CD4-positive, alpha-beta T cell (primary cell): ENCODE measurements at regions not wholly inside any gene's neighbourhood (a gene's known extent, or its start where the extent isn't known, plus 50 kb on each side); places are given as distances from the start of the nearest gene placed in this dataset.

Experiments used
- ATAC-seq: fragments of 200-7000 bp; cut with Tn5 transposase; one replicate; pipeline ENCODE4 v1.10.0; 2022; ENCODE audit warnings: mild to moderate bottlenecking; ENCODE audit not compliant: poor library complexity
- CTCF ChIA-PET: fragments of 350-600 bp; sonication (Branson Sonifier 250); formaldehyde crosslinking; loops from one replicate; lab custom pipeline; 2021; ENCODE audit warnings: antibody characterized with exemption, inconsistent platforms; lab: Charles Lee
- POLR2A ChIA-PET: fragments of 350-600 bp; sonication (Branson Sonifier 250); formaldehyde crosslinking; loops from one replicate; lab custom pipeline; 2021; ENCODE audit warnings: antibody characterized with exemption, inconsistent platforms; lab: Charles Lee
- DNase-seq, 14 experiments: peaks; one replicate each; pipeline ENCODE4 v3.0.0-alpha.2; 2013 to 2020; ENCODE audit warnings: mixed read lengths in 2 of 14
- H3K27ac ChIP-seq, 2 donors: one replicate each; pipeline versions ENCODE4 v1.5.1 to v1.7.0; 2013; ENCODE audit warnings: low read length in 2 of 2, low read depth in 1 of 2, mild to moderate bottlenecking in 1 of 2
- H3K27me3 ChIP-seq, 2 experiments: 1 replicate in 1 of 2; 2 replicates in 1 of 2; pipeline versions ENCODE4 v1.6.1 to v1.7.0; 2013; ENCODE audit warnings: low read length in 2 of 2, control low read depth in 1 of 2, mild to moderate bottlenecking in 1 of 2, moderate library complexity in 1 of 2; ENCODE audit not compliant: insufficient read depth in 2 of 2, control insufficient read depth in 1 of 2
- H3K36me3 ChIP-seq: one replicate; pipeline ENCODE4 v1.6.1; 2013; ENCODE audit warnings: low read length, control low read depth; ENCODE audit not compliant: insufficient read depth
- H3K4me1 ChIP-seq: one replicate; pipeline ENCODE4 v1.6.1; 2013; ENCODE audit warnings: low read length, control low read depth; ENCODE audit not compliant: insufficient read depth
- H3K4me3 ChIP-seq: one replicate; pipeline ENCODE4 v1.5.1; 2013; ENCODE audit warnings: mild to moderate bottlenecking, low read length, moderate library complexity
- H3K9me3 ChIP-seq, 2 experiments: 1 replicate in 1 of 2; 2 replicates in 1 of 2; pipeline versions ENCODE4 v1.6.1 to v1.7.0; 2013; ENCODE audit warnings: low read length in 2 of 2, mild to moderate bottlenecking in 2 of 2, control low read depth in 1 of 2, moderate library complexity in 1 of 2; ENCODE audit not compliant: control insufficient read depth in 1 of 2, insufficient read depth in 1 of 2
- H3K27ac Mint-ChIP-seq: one replicate; pipeline ENCODE4 v1.8.0; 2020; ENCODE audit warnings: mixed read lengths
- H3K27me3 Mint-ChIP-seq: one replicate; pipeline ENCODE4 v1.8.0; 2021; ENCODE audit warnings: mixed read lengths
- H3K36me3 Mint-ChIP-seq: one replicate; pipeline ENCODE4 v1.8.0; 2021; ENCODE audit warnings: low read depth, mixed read lengths
- H3K4me1 Mint-ChIP-seq: one replicate; pipeline ENCODE4 v1.8.0; 2021; ENCODE audit warnings: low read depth, mixed read lengths
- H3K4me3 Mint-ChIP-seq: one replicate; pipeline ENCODE4 v1.8.0; 2020; ENCODE audit warnings: mild to moderate bottlenecking, mixed read lengths
- H3K9me3 Mint-ChIP-seq: one replicate; pipeline ENCODE4 v1.8.0; 2020; ENCODE audit warnings: mixed read lengths
- intact Hi-C, 2 experiments: fragments of 100-400 bp; cut with DNase I in 1 of 2; cut with micrococcal nuclease in 1 of 2; formaldehyde crosslinking; loops; one replicate each; pipeline versions ENCODE4 v1.15.1 to v1.9.0; 2023 to 2025; cut with DNase I, micrococcal nuclease
- TF ChIP-seq, protein P1 (sequence below): fragments of 200-600 bp; IDR thresholded peaks from one replicate; pipeline ENCODE4 v1.8.0; 2022; ENCODE audit warnings: antibody characterized with exemption, mild to moderate bottlenecking

DNA sequence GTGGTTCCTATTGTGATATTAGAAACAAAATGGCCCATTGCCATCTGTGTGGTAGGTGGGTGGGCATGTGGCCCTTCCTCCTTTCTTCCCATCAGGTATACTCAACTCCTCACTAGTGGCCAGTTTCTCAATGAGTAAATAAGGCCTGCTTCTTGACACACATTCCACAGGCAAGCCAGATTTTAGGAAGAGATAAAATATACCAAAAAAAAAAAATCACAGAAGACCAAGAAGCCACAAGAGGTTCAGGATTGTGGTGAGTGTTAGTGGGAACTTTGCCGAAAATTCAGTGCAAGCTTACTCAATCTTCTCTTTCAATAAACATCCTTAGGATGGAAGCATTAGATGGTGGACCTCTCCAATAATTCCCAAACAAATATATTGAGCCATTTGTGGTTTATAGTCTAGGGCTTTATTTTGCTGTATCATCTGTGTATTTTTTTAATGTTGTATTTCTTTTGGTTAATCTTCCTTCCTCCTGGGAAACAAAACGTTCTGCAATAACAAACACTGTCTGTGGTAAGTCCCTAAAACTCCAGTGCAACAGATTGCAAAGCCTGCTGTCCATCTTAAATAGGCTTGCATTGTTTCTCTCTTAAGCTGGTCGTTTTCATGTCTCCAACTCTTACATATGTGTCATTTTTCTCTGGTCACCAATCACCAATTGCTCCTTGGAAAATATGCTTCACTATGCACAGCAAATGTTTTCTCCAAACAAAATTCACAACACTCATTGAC, 289.9 kb upstream of the KITLG start:
- H3K4me1 ChIP-seq, result no peaks in the 10 kb centered on the region
- no peaks in the 10 kb centered on the region for H3K36me3 ChIP-seq
- Mint-ChIP-seq H3K27ac (no peak overlapping the region), H3K27me3 (no peaks in the 10 kb centered on the region), H3K4me1 (no peaks in the 10 kb centered on the region), H3K9me3 (no peaks in the 10 kb centered on the region), H3K4me3 (no peak overlapping the region), H3K36me3 (no peaks in the 10 kb centered on the region)
- intact Hi-C loops, result no loop called here
- no peak overlapping the region for H3K4me3 ChIP-seq
- TF ChIP-seq, protein P1, sequence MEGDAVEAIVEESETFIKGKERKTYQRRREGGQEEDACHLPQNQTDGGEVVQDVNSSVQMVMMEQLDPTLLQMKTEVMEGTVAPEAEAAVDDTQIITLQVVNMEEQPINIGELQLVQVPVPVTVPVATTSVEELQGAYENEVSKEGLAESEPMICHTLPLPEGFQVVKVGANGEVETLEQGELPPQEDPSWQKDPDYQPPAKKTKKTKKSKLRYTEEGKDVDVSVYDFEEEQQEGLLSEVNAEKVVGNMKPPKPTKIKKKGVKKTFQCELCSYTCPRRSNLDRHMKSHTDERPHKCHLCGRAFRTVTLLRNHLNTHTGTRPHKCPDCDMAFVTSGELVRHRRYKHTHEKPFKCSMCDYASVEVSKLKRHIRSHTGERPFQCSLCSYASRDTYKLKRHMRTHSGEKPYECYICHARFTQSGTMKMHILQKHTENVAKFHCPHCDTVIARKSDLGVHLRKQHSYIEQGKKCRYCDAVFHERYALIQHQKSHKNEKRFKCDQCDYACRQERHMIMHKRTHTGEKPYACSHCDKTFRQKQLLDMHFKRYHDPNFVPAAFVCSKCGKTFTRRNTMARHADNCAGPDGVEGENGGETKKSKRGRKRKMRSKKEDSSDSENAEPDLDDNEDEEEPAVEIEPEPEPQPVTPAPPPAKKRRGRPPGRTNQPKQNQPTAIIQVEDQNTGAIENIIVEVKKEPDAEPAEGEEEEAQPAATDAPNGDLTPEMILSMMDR, result no peak
- ChIA-PET POLR2A (no interaction called here), CTCF (no interaction called here)
- H3K27ac ChIP-seq, result no peak overlapping the region
- H3K27me3 ChIP-seq, result no peaks in the 10 kb centered on the region
- ATAC-seq (no peak), DNase-seq (no peak)
- no peaks in the 10 kb centered on the region for H3K9me3 ChIP-seq

DNA sequence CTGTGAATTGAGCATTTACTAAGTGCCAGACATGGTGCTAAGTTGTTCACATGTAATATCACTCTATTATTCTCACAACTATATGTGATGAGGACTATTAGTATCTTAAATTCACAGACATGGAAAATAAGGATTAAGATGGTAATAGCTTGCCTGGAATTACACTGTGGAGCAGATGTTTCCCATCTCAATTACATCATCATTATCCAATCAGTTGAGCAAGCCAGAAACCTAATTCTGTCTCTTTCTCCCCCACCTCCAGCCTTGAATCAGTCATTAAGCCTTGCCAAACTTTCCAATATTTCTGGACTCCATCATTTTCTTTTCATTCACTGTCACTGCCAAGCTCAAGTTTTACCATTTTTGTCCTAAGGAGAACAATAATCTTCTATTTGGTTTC, 287.8 kb upstream of the KITLG start:
- Mint-ChIP-seq H3K36me3 (no peaks in the 10 kb centered on the region), H3K9me3 (no peaks in the 10 kb centered on the region), H3K4me3 (no peak overlapping the region), H3K4me1 (no peaks in the 10 kb centered on the region), H3K27ac (no peak overlapping the region), H3K27me3 (no peaks in the 10 kb centered on the region)
- H3K4me1 ChIP-seq, result no peaks in the 10 kb centered on the region
- DNase-seq (no peak), ATAC-seq (no peak)
- TF ChIP-seq, protein P1, result no peak
- intact Hi-C loops, result no loop called here
- no peaks in the 10 kb centered on the region for H3K36me3 ChIP-seq
- POLR2A ChIA-PET, result no interaction called here
- H3K9me3 ChIP-seq, result no peaks in the 10 kb centered on the region
- CTCF ChIA-PET, result no interaction called here
- no peak overlapping the region for H3K4me3 ChIP-seq
- H3K27ac ChIP-seq, result no peak overlapping the region
- H3K27me3 ChIP-seq, result no peaks in the 10 kb centered on the region

DNA sequence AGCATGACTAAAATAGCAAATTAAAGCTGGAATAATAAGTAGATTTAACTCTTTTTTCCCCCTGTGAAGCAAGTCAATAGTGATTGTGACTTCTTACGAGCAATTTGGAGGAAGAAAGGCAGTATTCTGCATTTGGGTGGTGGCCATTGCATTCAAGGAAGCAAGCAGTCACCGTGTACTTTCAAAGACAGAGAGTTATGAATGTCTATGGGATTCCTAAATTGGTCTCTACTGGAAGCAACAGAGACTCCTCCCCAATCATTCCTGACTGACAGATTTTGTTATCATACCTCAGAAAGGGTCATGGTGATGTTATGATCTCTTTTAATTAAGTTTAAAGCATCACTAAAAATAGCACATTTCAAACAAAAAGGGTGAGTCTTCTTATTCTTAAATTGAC, 287.2 kb upstream of the KITLG start:
- no peak overlapping the region for H3K27ac Mint-ChIP-seq
- no peak overlapping the region for H3K4me3 Mint-ChIP-seq
- Histone ChIP-seq H3K27me3 (no peaks in the 10 kb centered on the region), H3K4me1 (no peaks in the 10 kb centered on the region), H3K4me3 (no peak overlapping the region), H3K36me3 (no peaks in the 10 kb centered on the region), H3K27ac (no peak overlapping the region), H3K9me3 (no peaks in the 10 kb centered on the region)
- no peak for DNase-seq
- intact Hi-C loops, result no loop called here
- ATAC-seq, result no peak
- no peaks in the 10 kb centered on the region for H3K9me3 Mint-ChIP-seq
- POLR2A ChIA-PET, result no interaction called here
- no peaks in the 10 kb centered on the region for H3K27me3 Mint-ChIP-seq
- CTCF ChIA-PET, result no interaction called here
- H3K4me1 Mint-ChIP-seq, result no peaks in the 10 kb centered on the region
- H3K36me3 Mint-ChIP-seq, result no peaks in the 10 kb centered on the region
- TF ChIP-seq, protein P1, result no peak
